Embryonic facial prominence (tissue), 1 donor: ENCODE measurements at regions not wholly inside any gene's neighbourhood (a gene's known extent, or its start where the extent isn't known, plus 50 kb on each side); places are given as distances from the start of the nearest gene placed in this dataset.
"Not testable (repeated sequence)": the region's sequence is repeated elsewhere in the genome, so short reads cannot be mapped to it uniquely, and the experiment has no call there.

Experiments
- DNase-seq: peaks from one replicate; pipeline ENCODE4 v3.0.0-alpha.2; 2016; ENCODE audit errors: extremely low spot score

- DNase-seq = no peak
These were observed 440.5 kb upstream of the SGCG start for GRCh38 chr13:22740264-22740663.

GRCh38 chr13:22744688-22745452, 435.9 kb upstream of the SGCG start:
- DNase-seq = no peak

DNA sequence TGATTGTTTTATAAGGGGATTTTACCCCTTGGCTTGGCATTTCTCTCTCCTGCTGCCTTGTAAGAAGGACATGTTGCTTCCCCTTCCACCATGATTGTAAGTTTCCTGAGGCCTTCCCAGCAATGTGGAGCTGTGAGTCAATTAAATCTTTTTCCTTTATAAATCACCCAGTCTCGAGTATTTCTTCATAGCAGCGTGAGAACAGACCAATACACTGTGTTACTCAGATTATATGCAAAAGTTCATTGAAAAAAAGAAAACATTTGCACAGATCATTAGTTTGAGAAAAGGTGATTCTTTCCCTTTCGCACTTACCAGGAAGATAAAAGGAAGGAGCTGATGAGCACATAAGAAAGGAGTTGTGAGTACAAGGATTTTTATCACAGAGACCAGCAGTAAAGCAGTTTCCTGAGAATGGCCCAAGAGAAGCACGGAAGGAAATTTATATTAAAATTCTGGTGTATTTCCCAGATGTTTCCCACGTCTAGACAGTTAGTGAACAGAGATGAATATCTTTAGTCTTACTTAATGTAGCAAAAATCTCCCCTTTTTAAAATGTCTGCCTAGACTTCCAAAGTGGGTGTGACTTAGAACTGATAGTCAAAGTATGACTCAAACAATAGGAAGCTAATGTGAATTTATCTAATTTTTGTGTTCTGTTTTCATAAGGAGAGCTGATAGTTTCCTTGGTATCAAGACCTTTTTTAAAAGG, 431.8 kb upstream of the SGCG start:
- DNase-seq = no peak

GRCh38 chr13:22749626-22750025, 431.2 kb upstream of the SGCG start:
- DNase-seq = no peak

GRCh38 chr13:22757530-22758120, 423.2 kb upstream of the SGCG start:
- DNase-seq = peak; percentile 31

GRCh38 chr13:22758245-22758644, 422.5 kb upstream of the SGCG start:
- DNase-seq = no peak

DNA sequence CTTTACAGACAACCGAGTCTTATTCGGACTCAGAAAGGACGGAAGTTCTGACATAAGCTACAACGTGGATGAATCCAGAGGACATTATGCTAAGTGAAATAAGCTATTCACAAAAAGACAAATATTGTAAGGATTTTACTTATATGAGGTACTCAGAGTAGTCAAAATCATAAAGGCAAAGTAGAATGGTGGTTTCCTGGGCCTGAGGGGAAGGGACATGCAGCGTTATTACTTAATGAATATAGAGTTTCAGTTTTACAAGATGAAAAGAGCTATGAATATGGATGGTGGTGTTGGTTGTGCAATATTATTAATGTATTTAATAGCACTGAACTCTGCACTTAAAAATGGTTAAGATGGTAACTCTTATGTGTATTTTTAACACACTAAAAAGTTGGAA, 419.1 kb upstream of the SGCG start:
- DNase-seq = no peak

GRCh38 chr13:22765547-22765946, 415.2 kb upstream of the SGCG start:
- no peak for DNase-seq

DNA sequence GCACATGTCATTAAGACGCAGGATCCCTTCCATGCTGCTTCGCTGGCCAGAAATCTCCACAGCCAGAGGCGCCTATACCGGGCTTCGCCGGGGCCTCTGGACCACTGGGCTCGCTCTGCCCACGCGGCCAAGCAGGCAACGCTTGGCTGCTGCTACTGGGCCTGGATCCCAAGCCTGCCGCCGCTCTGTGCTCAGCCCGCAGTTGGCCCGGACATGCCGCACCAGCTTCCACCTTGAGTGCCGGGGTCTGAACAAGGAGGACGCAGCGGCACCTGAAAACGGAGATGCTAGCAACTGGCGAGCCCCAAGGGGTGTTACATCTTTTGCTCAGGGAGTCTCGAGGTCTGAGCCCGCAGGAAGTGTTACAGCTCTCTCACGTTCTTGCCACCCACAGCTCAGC, 409.9 kb upstream of the SGCG start:
- no peak for DNase-seq

- no peak for DNase-seq
These were observed 407.3 kb upstream of the SGCG start for GRCh38 chr13:22773465-22773864.

GRCh38 chr13:22776394-22777186, 404.2 kb upstream of the SGCG start:
- DNase-seq = no peak

DNA sequence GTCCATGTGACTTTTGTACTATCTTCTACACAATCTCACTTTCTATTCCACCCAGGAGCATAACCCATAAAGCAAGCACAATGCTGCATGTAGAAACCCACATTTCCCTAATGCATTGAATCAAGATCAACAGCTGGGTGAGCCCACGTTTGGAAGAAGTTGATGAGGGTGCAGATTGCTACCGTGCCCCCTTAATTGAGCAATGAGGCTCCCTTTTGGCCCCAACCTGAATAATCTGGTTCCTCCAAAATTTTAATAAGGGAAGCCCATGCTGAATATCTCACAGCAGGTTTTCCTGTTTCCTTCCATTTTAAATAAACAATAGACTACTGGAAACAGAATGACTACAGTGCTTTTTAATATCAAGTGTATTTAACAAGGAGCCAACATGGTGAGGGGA, 403.6 kb upstream of the SGCG start:
- no peak for DNase-seq

GRCh38 chr13:22789027-22789593, 391.7 kb upstream of the SGCG start:
- no peak for DNase-seq

GRCh38 chr13:22789916-22790315, 390.9 kb upstream of the SGCG start:
- DNase-seq = no peak

GRCh38 chr13:22793598-22794134, 387.1 kb upstream of the SGCG start:
- DNase-seq = no peak

- no peak for DNase-seq
These were observed 380.0 kb upstream of the SGCG start for GRCh38 chr13:22800526-22801401.

DNA sequence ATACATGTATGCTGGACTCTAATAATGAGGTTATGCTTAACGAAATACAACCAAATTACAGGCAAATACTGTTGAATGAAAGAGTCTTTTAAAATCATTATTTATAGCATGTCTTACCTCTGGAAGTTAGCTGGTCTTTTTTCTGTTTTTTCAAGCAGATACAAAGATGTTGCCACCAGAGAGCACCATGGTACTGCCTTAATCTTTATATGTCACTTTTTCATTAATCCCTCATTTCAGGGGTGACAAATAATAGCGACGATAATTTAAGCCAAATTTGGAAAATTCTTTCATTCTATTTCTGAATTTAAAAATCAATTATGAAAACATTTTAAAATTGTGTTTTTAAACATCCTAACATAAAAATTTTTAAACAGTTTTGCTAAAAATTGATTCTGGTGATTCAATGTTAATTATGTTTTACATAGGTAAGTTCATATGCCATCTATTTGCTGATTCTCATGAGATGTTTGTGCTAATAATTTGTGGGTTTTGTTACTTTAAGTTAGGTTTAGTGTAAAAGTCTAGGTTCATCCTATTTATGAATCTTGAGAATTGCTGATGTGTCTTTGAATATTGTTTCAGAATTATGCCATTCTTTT, 379.3 kb upstream of the SGCG start:
- no peak for DNase-seq

DNA sequence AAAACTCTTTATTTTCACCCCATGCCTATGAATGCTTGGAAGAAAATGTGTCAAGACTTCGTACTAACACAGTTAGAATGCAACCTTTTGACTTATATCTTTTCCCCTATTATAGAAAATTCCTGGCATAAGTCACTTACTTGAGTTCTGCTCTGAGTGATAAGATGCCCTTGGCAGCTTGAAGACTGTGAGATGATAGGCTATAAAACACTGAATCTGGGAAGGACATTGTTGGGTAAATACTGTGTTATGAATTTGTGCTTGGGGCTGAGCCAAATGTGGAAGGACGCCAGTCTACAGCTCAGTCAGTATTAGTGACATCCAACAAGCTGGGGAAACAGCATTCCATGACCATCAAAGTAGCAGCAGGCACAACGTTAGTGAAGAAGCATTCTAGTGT, 368.0 kb upstream of the SGCG start:
- DNase-seq = no peak

DNA sequence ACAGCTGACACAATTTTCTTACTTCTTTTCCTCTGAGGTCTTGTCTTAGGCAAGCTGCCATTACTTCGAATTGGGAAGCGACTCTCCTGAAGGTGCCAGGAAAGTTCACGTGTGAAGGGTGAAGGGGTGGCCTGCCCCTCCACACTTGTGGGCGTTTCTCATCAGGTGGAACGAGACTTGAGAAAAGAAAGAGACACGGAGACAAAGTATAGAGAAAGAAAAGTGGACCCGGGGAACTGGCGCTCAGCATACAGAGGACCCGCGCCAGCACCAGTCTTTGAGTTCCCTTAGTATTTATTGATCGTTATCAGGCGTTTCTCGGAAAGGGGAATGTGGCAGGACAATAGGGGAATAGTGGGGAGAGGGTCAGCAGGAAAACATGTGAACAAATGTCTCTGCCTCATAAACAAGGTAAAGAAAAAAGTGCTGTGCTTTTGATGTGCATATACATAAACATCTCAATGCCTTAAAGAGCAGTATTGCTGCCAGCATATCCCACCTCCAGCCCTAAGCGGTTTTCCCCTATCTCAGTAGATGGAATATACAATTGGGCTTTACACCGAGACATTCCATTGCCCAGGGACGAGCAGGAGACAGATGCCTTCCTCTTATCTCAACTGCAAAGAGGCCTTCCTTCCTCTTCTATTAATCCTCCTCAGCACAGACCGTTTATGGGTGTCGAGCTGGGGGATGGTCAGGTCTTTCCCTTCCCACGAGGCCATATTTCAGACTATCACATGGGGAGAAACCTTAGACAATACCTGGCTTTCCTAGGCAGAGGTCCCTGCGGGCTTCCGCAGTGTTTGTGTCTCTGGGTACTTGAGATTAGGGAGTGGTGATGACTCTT, 367.0 kb upstream of the SGCG start:
- DNase-seq = not testable (repeated sequence)
